Astrocyte (in vitro differentiated cells and primary cell): ENCODE measurements at regions not wholly inside any gene's neighbourhood (a gene's known extent, or its start where the extent isn't known, plus 50 kb on each side); places are given as distances from the start of the nearest gene placed in this dataset.

ENCODE experiments used
- DNase-seq: peaks from one replicate; pipeline ENCODE4 v3.0.0-alpha.2; 2010; ENCODE audit warnings: low read depth
- FAIRE-seq: peaks from 2 replicates; lab custom pipeline; 2011; peaks lifted over from hg19 to GRCh38; lab: Jason Lieb, UNC
- H2AFZ ChIP-seq: 2 replicates; pipeline ENCODE4 v1.6.0; 2012; ENCODE audit warnings: low read depth, low read length, inconsistent platforms
- H3K27ac ChIP-seq: 2 replicates; pipeline ENCODE4 v1.5.1; 2011; ENCODE audit warnings: low read depth, low read length, inconsistent platforms
- H3K27me3 ChIP-seq: 2 replicates; pipeline ENCODE4 v1.6.0; 2011; ENCODE audit warnings: low read length, inconsistent platforms; ENCODE audit not compliant: insufficient read depth
- H3K36me3 ChIP-seq: 2 replicates; pipeline ENCODE4 v1.5.1; 2011; ENCODE audit warnings: low read length, inconsistent platforms; ENCODE audit not compliant: insufficient read depth
- H3K4me1 ChIP-seq: 2 replicates; pipeline ENCODE4 v1.5.1; 2011; ENCODE audit warnings: low read length, inconsistent platforms; ENCODE audit not compliant: insufficient read depth
- H3K4me2 ChIP-seq: 2 replicates; pipeline ENCODE4 v1.6.0; 2012; ENCODE audit warnings: low read length, inconsistent platforms
- H3K4me3 ChIP-seq: 2 replicates; pipeline ENCODE4 v1.5.1; 2011; ENCODE audit warnings: low read depth, mild to moderate bottlenecking, low read length, inconsistent platforms; ENCODE audit not compliant: insufficient read depth
- H3K79me2 ChIP-seq: 2 replicates; pipeline ENCODE4 v1.6.0; 2012; ENCODE audit warnings: mild to moderate bottlenecking, low read length, inconsistent platforms; ENCODE audit not compliant: insufficient read depth
- H3K9ac ChIP-seq: 2 replicates; pipeline ENCODE4 v1.6.0; 2012; ENCODE audit warnings: mild to moderate bottlenecking, low read length, inconsistent platforms
- H3K9me3 ChIP-seq: 2 replicates; pipeline ENCODE4 v1.5.1; 2012; ENCODE audit warnings: low read depth, mild to moderate bottlenecking, low read length, inconsistent platforms; ENCODE audit not compliant: insufficient read depth
- H4K20me1 ChIP-seq: 2 replicates; pipeline ENCODE4 v1.6.0; 2012; ENCODE audit warnings: low read length, inconsistent platforms; ENCODE audit not compliant: insufficient read depth
- H3K27ac Mint-ChIP-seq: one replicate; pipeline ENCODE4 v1.8.0; 2021; ENCODE audit warnings: mild to moderate bottlenecking, mixed read lengths; ENCODE audit not compliant: unreplicated experiment
- H3K27me3 Mint-ChIP-seq: one replicate; pipeline ENCODE4 v1.8.0; 2021; ENCODE audit warnings: low read depth, mixed read lengths; ENCODE audit not compliant: unreplicated experiment
- H3K36me3 Mint-ChIP-seq: one replicate; pipeline ENCODE4 v1.8.0; 2021; ENCODE audit warnings: low read depth, mixed read lengths; ENCODE audit not compliant: unreplicated experiment
- H3K4me1 Mint-ChIP-seq: one replicate; pipeline ENCODE4 v1.8.0; 2021; ENCODE audit warnings: low read depth, mixed read lengths; ENCODE audit not compliant: unreplicated experiment
- H3K4me3 Mint-ChIP-seq: one replicate; pipeline ENCODE4 v1.8.0; 2021; ENCODE audit warnings: mild to moderate bottlenecking, moderate library complexity, mixed read lengths; ENCODE audit not compliant: unreplicated experiment
- H3K9me3 Mint-ChIP-seq: one replicate; pipeline ENCODE4 v1.8.0; 2021; ENCODE audit warnings: mild to moderate bottlenecking, mixed read lengths; ENCODE audit not compliant: unreplicated experiment
- CTCF ChIP-seq: IDR thresholded peaks from 2 replicates; pipeline ENCODE4 v1.5.1; 2011; ENCODE audit warnings: low read depth, mild to moderate bottlenecking, inconsistent platforms, low read length, moderate library complexity; ENCODE audit not compliant: insufficient read depth
- EZH2 ChIP-seq: IDR thresholded peaks from 2 replicates; pipeline ENCODE4 v1.6.1; 2012; ENCODE audit warnings: mild to moderate bottlenecking, low read length, inconsistent platforms; ENCODE audit not compliant: insufficient read depth

- Histone ChIP-seq H3K27me3 (peaks cover 21% of the 10 kb centered on the region), H3K4me3 (no peak overlapping the region), H3K4me2 (no peak overlapping the region), H3K79me2 (no peaks in the 10 kb centered on the region), H4K20me1 (no peaks in the 10 kb centered on the region), H3K36me3 (no peaks in the 10 kb centered on the region), H3K9me3 (no peaks in the 10 kb centered on the region), H3K27ac (no peak overlapping the region), H3K9ac (no peak overlapping the region), H3K4me1 (no peaks in the 10 kb centered on the region), H2AFZ (no peak overlapping the region)
- Mint-ChIP-seq H3K9me3 (no peaks in the 10 kb centered on the region), H3K4me1 (peaks cover under 1% of the 10 kb centered on the region), H3K36me3 (no peaks in the 10 kb centered on the region), H3K27me3 (peaks cover 60% of the 10 kb centered on the region), H3K4me3 (no peak overlapping the region), H3K27ac (no peak overlapping the region)
- DNase-seq (no peak), FAIRE-seq (no peak)
- TF ChIP-seq EZH2 (no peak), CTCF (no peak)
These were observed 200.6 kb downstream of the SETD4 start for GRCh38 chr21:35859677-35860076.

GRCh38 chr21:35857095-35857494 is 203.2 kb downstream of the SETD4 start:
- no peak for TF ChIP-seq CTCF
- no peak for TF ChIP-seq EZH2

GRCh38 chr21:35855484-35855883 is 204.8 kb downstream of the SETD4 start:
- Mint-ChIP-seq H3K27me3 (peaks cover 48% of the 10 kb centered on the region), H3K9me3 (no peaks in the 10 kb centered on the region), H3K27ac (no peak overlapping the region), H3K4me3 (no peak overlapping the region), H3K4me1 (peaks cover 7% of the 10 kb centered on the region), H3K36me3 (no peaks in the 10 kb centered on the region)
- H3K4me2 ChIP-seq = no peak overlapping the region
- no peaks in the 10 kb centered on the region for H4K20me1 ChIP-seq
- peaks cover 2% of the 10 kb centered on the region for H3K4me1 ChIP-seq
- no peak overlapping the region for H3K9ac ChIP-seq
- no peak overlapping the region for H3K4me3 ChIP-seq
- H3K27ac ChIP-seq = no peak overlapping the region
- H3K27me3 ChIP-seq = peaks cover 15% of the 10 kb centered on the region
- peak; percentile 23 for FAIRE-seq
- no peak for DNase-seq
- H2AFZ ChIP-seq = no peak overlapping the region
- H3K79me2 ChIP-seq = no peaks in the 10 kb centered on the region
- TF ChIP-seq CTCF (no peak), EZH2 (no peak)
- no peaks in the 10 kb centered on the region for H3K36me3 ChIP-seq
- no peaks in the 10 kb centered on the region for H3K9me3 ChIP-seq

More at GRCh38 chr21:35857095-35857494, 203.2 kb downstream of the SETD4 start:
- no peak overlapping the region for H3K4me2 ChIP-seq
- no peaks in the 10 kb centered on the region for H3K9me3 Mint-ChIP-seq
- H2AFZ ChIP-seq = no peak overlapping the region
- H3K4me1 Mint-ChIP-seq = peaks cover 7% of the 10 kb centered on the region
- no peak overlapping the region for H3K27ac ChIP-seq
- H3K36me3 Mint-ChIP-seq = no peaks in the 10 kb centered on the region
- H3K36me3 ChIP-seq = no peaks in the 10 kb centered on the region
- no peaks in the 10 kb centered on the region for H3K79me2 ChIP-seq
- H4K20me1 ChIP-seq = no peaks in the 10 kb centered on the region
- FAIRE-seq = no peak
- H3K27me3 ChIP-seq = peaks cover 25% of the 10 kb centered on the region
- H3K9me3 ChIP-seq = no peaks in the 10 kb centered on the region
- no peak overlapping the region for H3K4me3 Mint-ChIP-seq
- no peak overlapping the region for H3K9ac ChIP-seq
- H3K4me1 ChIP-seq = no peaks in the 10 kb centered on the region
- no peak for DNase-seq
- no peak overlapping the region for H3K4me3 ChIP-seq
- no peak overlapping the region for H3K27ac Mint-ChIP-seq
- peaks cover 62% of the 10 kb centered on the region for H3K27me3 Mint-ChIP-seq
